ENCODE measurements at regions not wholly inside any gene's neighbourhood (a gene's known extent, or its start where the extent isn't known, plus 50 kb on each side); places are given as distances from the start of the nearest gene placed in this dataset.

DNA sequence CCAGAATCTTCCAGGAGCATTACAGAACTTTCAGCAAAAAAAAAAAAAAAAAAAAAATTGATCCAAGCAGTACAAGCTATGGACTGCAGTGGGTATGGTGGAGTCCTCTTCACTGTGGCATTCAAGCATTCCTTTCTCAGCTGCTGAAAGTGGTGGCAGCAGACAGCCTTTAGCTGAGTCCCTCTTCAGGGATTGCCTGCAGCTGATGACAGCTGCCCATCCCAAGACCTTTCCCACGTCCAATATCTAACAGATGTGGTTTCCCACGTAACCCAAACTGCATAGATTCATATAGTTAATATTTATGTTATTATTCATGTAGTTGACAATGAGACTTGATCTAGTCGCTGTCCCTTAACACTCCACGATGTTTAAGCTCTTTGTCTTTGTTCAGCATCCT lies 475.9 kb downstream of the TLE1 start:
- no peak overlapping the region for H3K9ac ChIP-seq (ENCODE audit: insufficient read depth in 1 of 2, low read depth in 2 of 2, low read length in 2 of 2)
- POLR2A ChIA-PET: no interaction called here
- DNase-seq (ENCODE audit: extremely low read depth in 1 of 4, low spot score in 3 of 4): no peak
- H3K9me3 ChIP-seq (replicated peaks; ENCODE audit: control insufficient read depth, insufficient read depth, low read depth, low read length): no peaks in the 10 kb centered on the region
- no peaks in the 10 kb centered on the region for H3K9me1 ChIP-seq (ENCODE audit: control insufficient read depth, insufficient read depth, low read length)
- no peak overlapping the region for H3K4me2 ChIP-seq (ENCODE audit: insufficient read depth, low read length)
- no peak for FAIRE-seq
- intact Hi-C loops (cut with micrococcal nuclease): no loop called here
- no peak overlapping the region for H3K4me3 ChIP-seq
- in situ Hi-C loops (cut with MboI): no loop called here
- 0% methylated on average over 2 of the region's 4 CpGs for WGBS (ENCODE audit: insufficient coverage, low coverage, missing lambda C conversion rate)
- CTCF ChIA-PET (ENCODE audit: low intra/inter-chr PET ratio): no interaction called here
- H4K20me1 ChIP-seq (replicated peaks; ENCODE audit: control insufficient read depth, insufficient read depth, low read length): no peaks in the 10 kb centered on the region
- ATAC-seq: no peak
- H2AFZ ChIP-seq (ENCODE audit: low read depth, low read length): no peak overlapping the region
- H3K27ac ChIP-seq (ENCODE audit: extremely low read depth, low read depth, low read length): no peak overlapping the region
- no peaks in the 10 kb centered on the region for H3K4me1 ChIP-seq (replicated peaks in 1 of 2; ENCODE audit: control insufficient read depth in 2 of 2, insufficient read depth in 2 of 2, low read length in 2 of 2)
- no peaks in the 10 kb centered on the region for H3K36me3 ChIP-seq (ENCODE audit: control insufficient read depth, insufficient read depth, low read length)
- H3K79me2 ChIP-seq (ENCODE audit: control insufficient read depth, insufficient read depth, low read length): no peaks in the 10 kb centered on the region
- no peaks in the 10 kb centered on the region for H3K27me3 ChIP-seq (ENCODE audit: control insufficient read depth in 2 of 2, insufficient read depth in 2 of 2, low read length in 2 of 2)
- BruUV-seq (replicated peaks): no TSS peak
- TF ChIP-seq CBX8 (IDR thresholded peaks at IDR 0.05; ENCODE audit: borderline replicate concordance, extremely low read depth, low read depth, low read length, poor library complexity, severe bottlenecking): no peak
- no peak for TF ChIP-seq CREM (IDR thresholded peaks at IDR 0.05; ENCODE audit: low read depth)
- TF ChIP-seq RFX1 (IDR thresholded peaks at IDR 0.05): no peak
- TF ChIP-seq, protein P1, sequence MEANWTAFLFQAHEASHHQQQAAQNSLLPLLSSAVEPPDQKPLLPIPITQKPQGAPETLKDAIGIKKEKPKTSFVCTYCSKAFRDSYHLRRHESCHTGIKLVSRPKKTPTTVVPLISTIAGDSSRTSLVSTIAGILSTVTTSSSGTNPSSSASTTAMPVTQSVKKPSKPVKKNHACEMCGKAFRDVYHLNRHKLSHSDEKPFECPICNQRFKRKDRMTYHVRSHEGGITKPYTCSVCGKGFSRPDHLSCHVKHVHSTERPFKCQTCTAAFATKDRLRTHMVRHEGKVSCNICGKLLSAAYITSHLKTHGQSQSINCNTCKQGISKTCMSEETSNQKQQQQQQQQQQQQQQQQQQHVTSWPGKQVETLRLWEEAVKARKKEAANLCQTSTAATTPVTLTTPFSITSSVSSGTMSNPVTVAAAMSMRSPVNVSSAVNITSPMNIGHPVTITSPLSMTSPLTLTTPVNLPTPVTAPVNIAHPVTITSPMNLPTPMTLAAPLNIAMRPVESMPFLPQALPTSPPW (CRISPR knock-in tag; IDR thresholded peaks at IDR 0.05): no peak
- no peak for TF ChIP-seq ZNF146 (CRISPR knock-in tag; IDR thresholded peaks at IDR 0.05; ENCODE audit: unreplicated experiment)
- TF ChIP-seq, protein P2, sequence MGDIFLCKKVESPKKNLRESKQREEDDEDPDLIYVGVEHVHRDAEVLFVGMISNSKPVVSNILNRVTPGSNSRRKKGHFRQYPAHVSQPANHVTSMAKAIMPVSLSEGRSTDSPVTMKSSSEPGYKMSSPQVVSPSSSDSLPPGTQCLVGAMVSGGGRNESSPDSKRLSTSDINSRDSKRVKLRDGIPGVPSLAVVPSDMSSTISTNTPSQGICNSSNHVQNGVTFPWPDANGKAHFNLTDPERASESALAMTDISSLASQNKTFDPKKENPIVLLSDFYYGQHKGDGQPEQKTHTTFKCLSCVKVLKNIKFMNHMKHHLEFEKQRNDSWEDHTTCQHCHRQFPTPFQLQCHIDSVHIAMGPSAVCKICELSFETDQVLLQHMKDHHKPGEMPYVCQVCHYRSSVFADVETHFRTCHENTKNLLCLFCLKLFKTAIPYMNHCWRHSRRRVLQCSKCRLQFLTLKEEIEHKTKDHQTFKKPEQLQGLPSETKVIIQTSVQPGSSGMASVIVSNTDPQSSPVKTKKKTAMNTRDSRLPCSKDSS (IDR thresholded peaks at IDR 0.05; ENCODE audit: low read depth, partially characterized antibody): no peak
- no peak for TF ChIP-seq ELF2 (CRISPR knock-in tag; IDR thresholded peaks at IDR 0.05)
- no peak for TF ChIP-seq TARDBP (IDR thresholded peaks at IDR 0.05)
- TF ChIP-seq, protein P3, sequence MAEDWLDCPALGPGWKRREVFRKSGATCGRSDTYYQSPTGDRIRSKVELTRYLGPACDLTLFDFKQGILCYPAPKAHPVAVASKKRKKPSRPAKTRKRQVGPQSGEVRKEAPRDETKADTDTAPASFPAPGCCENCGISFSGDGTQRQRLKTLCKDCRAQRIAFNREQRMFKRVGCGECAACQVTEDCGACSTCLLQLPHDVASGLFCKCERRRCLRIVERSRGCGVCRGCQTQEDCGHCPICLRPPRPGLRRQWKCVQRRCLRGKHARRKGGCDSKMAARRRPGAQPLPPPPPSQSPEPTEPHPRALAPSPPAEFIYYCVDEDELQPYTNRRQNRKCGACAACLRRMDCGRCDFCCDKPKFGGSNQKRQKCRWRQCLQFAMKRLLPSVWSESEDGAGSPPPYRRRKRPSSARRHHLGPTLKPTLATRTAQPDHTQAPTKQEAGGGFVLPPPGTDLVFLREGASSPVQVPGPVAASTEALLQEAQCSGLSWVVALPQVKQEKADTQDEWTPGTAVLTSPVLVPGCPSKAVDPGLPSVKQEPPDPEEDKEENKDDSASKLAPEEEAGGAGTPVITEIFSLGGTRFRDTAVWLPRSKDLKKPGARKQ (CRISPR knock-in tag; IDR thresholded peaks at IDR 0.05): no peak
- TF ChIP-seq, protein P4, sequence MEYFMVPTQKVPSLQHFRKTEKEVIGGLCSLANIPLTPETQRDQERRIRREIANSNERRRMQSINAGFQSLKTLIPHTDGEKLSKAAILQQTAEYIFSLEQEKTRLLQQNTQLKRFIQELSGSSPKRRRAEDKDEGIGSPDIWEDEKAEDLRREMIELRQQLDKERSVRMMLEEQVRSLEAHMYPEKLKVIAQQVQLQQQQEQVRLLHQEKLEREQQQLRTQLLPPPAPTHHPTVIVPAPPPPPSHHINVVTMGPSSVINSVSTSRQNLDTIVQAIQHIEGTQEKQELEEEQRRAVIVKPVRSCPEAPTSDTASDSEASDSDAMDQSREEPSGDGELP (CRISPR knock-in tag; IDR thresholded peaks at IDR 0.05; ENCODE audit: borderline replicate concordance): no peak
- TF ChIP-seq POLR3G (IDR thresholded peaks at IDR 0.05; ENCODE audit: extremely low read depth, insufficient read length, insufficient replicate concordance): no peak
- TF ChIP-seq, protein P5, sequence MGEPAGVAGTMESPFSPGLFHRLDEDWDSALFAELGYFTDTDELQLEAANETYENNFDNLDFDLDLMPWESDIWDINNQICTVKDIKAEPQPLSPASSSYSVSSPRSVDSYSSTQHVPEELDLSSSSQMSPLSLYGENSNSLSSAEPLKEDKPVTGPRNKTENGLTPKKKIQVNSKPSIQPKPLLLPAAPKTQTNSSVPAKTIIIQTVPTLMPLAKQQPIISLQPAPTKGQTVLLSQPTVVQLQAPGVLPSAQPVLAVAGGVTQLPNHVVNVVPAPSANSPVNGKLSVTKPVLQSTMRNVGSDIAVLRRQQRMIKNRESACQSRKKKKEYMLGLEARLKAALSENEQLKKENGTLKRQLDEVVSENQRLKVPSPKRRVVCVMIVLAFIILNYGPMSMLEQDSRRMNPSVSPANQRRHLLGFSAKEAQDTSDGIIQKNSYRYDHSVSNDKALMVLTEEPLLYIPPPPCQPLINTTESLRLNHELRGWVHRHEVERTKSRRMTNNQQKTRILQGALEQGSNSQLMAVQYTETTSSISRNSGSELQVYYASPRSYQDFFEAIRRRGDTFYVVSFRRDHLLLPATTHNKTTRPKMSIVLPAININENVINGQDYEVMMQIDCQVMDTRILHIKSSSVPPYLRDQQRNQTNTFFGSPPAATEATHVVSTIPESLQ (CRISPR knock-in tag; IDR thresholded peaks at IDR 0.05): no peak
- no peak for TF ChIP-seq RCOR1 (IDR thresholded peaks at IDR 0.05; ENCODE audit: borderline replicate concordance in 1 of 2, low read depth in 2 of 2, low read length in 2 of 2)
- TF ChIP-seq, protein P6, sequence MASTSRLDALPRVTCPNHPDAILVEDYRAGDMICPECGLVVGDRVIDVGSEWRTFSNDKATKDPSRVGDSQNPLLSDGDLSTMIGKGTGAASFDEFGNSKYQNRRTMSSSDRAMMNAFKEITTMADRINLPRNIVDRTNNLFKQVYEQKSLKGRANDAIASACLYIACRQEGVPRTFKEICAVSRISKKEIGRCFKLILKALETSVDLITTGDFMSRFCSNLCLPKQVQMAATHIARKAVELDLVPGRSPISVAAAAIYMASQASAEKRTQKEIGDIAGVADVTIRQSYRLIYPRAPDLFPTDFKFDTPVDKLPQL (IDR thresholded peaks at IDR 0.05; ENCODE audit: extremely low read depth, insufficient read length): no peak
